ENCODE measurements at regions not wholly inside any gene's neighbourhood (a gene's known extent, or its start where the extent isn't known, plus 50 kb on each side); places are given as distances from the start of the nearest gene placed in this dataset.
A peak's percentile ranks its signal among the peaks of the same experiment; 100 is the strongest.

- WGBS, 5 donors: 84 to 94% (median 90%) methylated on average over 4 of the region's 4 CpGs
- H3K36me3 ChIP-seq: no peaks in the 10 kb centered on the region
- no peak overlapping the region for H3K4me3 ChIP-seq
- no peaks in the 10 kb centered on the region for H3K4me1 ChIP-seq
- no peak for TF ChIP-seq EP300 (IDR thresholded peaks at IDR 0.05)
- TF ChIP-seq POLR2AphosphoS5 (IDR thresholded peaks at IDR 0.05): no peak
- no peak for TF ChIP-seq CTCF (IDR thresholded peaks at IDR 0.05)
- no peak for TF ChIP-seq POLR2A (IDR thresholded peaks at IDR 0.05)
- no peak for DNase-seq
- no peaks in the 10 kb centered on the region for H3K9me3 ChIP-seq
- intact Hi-C loops (cut with DNase I; ENCODE audit: low total_unique reads): no loop called here
- H3K27ac ChIP-seq: no peak overlapping the region
- peaks cover 1 to 44% (median 6%) of the 10 kb centered on the region in 3 donors for H3K27me3 ChIP-seq
Measured at GRCh38 chr1:4523551-4523950, 130.9 kb upstream of the AJAP1 start.

GRCh38 chr1:4526747-4527146 lies 127.7 kb upstream of the AJAP1 start:
- no peak for TF ChIP-seq POLR2A (IDR thresholded peaks at IDR 0.05)
- no peak for TF ChIP-seq POLR2AphosphoS5 (IDR thresholded peaks at IDR 0.05)
- TF ChIP-seq CTCF (IDR thresholded peaks at IDR 0.05): no peak
- no peak for TF ChIP-seq EP300 (IDR thresholded peaks at IDR 0.05)
- Histone ChIP-seq H3K36me3 (no peaks in the 10 kb centered on the region), H3K27ac (no peak overlapping the region), H3K9me3 (no peaks in the 10 kb centered on the region), H3K4me1 (no peaks in the 10 kb centered on the region), H3K27me3 (peaks cover 3 to 55% (median 6%) of the 10 kb centered on the region in 3 donors), H3K4me3 (no peak overlapping the region)
- intact Hi-C loops (cut with DNase I; ENCODE audit: low total_unique reads): no loop called here
- WGBS, 5 donors: 51 to 76% (median 69%) methylated on average over 8 of the region's 8 CpGs
- no peak for DNase-seq

- no peaks in the 10 kb centered on the region for H3K9me3 ChIP-seq
- WGBS, 5 donors: 55 to 69% (median 63%) methylated on average over 18 of the region's 18 CpGs
- H3K36me3 ChIP-seq: no peaks in the 10 kb centered on the region
- H3K4me3 ChIP-seq: no peak overlapping the region
- intact Hi-C loops (cut with DNase I; ENCODE audit: low total_unique reads): no loop called here
- H3K27me3 ChIP-seq: peaks cover 3 to 64% (median 6%) of the 10 kb centered on the region in 3 donors
- TF ChIP-seq CTCF (IDR thresholded peaks at IDR 0.05): no peak
- no peak for TF ChIP-seq EP300 (IDR thresholded peaks at IDR 0.05)
- TF ChIP-seq POLR2A (IDR thresholded peaks at IDR 0.05): no peak
- TF ChIP-seq POLR2AphosphoS5 (IDR thresholded peaks at IDR 0.05): no peak
- no peaks in the 10 kb centered on the region for H3K4me1 ChIP-seq
- H3K27ac ChIP-seq: no peak overlapping the region
- DNase-seq: peak in 1 of 2 donors; percentile 28
Measured at GRCh38 chr1:4527819-4528218, 126.6 kb upstream of the AJAP1 start.

- no peak overlapping the region for H3K4me3 ChIP-seq
- no peaks in the 10 kb centered on the region for H3K9me3 ChIP-seq
- no peaks in the 10 kb centered on the region for H3K4me1 ChIP-seq
- no peak for TF ChIP-seq POLR2AphosphoS5 (IDR thresholded peaks at IDR 0.05)
- no peak for TF ChIP-seq POLR2A (IDR thresholded peaks at IDR 0.05)
- no peak for TF ChIP-seq CTCF (IDR thresholded peaks at IDR 0.05)
- TF ChIP-seq EP300 (IDR thresholded peaks at IDR 0.05): no peak
- no peak for DNase-seq
- no peak overlapping the region for H3K27ac ChIP-seq
- WGBS, 5 donors: 78 to 90% (median 83%) methylated on average over 6 to 10 of the region's 10 CpGs
- no peaks in the 10 kb centered on the region for H3K36me3 ChIP-seq
- H3K27me3 ChIP-seq: peaks cover 3 to 70% (median 6%) of the 10 kb centered on the region in 3 donors
- intact Hi-C loops (cut with DNase I; ENCODE audit: low total_unique reads): no loop called here
Measured at GRCh38 chr1:4528590-4528989, 125.8 kb upstream of the AJAP1 start.
